ENCODE measurements at regions not wholly inside any gene's neighbourhood (a gene's known extent, or its start where the extent isn't known, plus 50 kb on each side); places are given as distances from the start of the nearest gene placed in this dataset.

DNA sequence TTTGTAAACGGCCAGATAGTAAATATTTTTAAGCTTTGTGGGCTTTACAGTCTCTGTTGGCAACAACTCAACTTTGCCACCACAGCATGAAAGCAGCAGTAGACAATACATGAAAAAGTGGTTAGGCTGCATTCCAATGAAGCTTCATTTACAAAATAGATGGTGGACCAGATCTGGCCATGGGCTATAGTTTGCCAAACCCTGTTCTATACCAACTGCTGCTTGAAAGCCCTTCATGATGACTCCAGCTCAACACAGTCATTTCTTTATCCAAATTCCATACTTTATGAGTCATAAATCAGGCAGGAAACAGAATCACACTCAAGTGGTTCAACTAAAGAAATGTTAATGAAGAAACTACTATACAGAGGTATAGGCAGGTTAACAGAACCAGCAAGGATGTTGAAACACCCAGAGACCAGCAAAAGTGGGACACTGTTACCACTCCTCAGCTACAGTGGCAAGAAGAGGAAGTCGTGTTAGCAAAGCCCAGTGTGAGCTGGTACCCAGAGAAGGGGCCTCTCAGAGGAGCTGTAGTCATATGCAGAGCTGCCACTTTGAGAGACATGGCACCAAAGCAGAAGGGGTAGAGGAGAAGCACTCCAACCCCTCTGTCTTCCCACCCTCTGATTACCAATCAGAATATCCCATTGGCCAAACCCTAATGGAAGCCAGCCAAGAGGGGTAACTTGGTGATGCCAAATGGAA, 72.5 kb downstream of the PRLHR start:
- peaks cover 0 to 8% of the 10 kb centered on the region in 2 experiments; a peak in 1 of 5 replicates for H3K27me3 ChIP-seq (ENCODE audit: control insufficient read depth in 1 of 2, insufficient read depth in 2 of 2, low read length in 2 of 2)
- H3K9ac ChIP-seq (ENCODE audit: insufficient read depth, low read depth, low read length), result no peak overlapping the region
- WGBS (ENCODE audit: low lambda C conversion rate), result 5% methylated on average over 2 of the region's 2 CpGs
- POLR2A ChIA-PET, result no interaction called here
- FAIRE-seq, result no peak
- no peak overlapping the region for H3K4me3 ChIP-seq (replicated peaks in 1 of 3; ENCODE audit: insufficient read depth in 1 of 3, low read depth in 2 of 3, low read length in 3 of 3)
- TF ChIP-seq THAP11 (CRISPR knock-in tag; IDR thresholded peaks at IDR 0.05) (no peak), ZNF670 (CRISPR knock-in tag; IDR thresholded peaks at IDR 0.05; ENCODE audit: borderline replicate concordance) (no peak), ATRX (CRISPR knock-in tag; IDR thresholded peaks at IDR 0.05; ENCODE audit: borderline replicate concordance) (no peak), ZNF557 (CRISPR knock-in tag; IDR thresholded peaks at IDR 0.05) (no peak), ZBTB38 (CRISPR knock-in tag; IDR thresholded peaks at IDR 0.05) (no peak), MXD4 (CRISPR knock-in tag; IDR thresholded peaks at IDR 0.05) (no peak)
- in situ Hi-C loops (cut with HindIII; ENCODE audit: extremely low pct_ligation_motif_present, low pct_unique_long_range_greater_than_20kb) (no loop called here), intact Hi-C loops (cut with micrococcal nuclease; ENCODE audit: unreplicated experiment) (no loop called here)
- H3K36me3 ChIP-seq (replicated peaks in 1 of 2; ENCODE audit: control insufficient read depth in 1 of 2, insufficient read depth in 2 of 2, low read length in 2 of 2), result no peaks in the 10 kb centered on the region
- BruUV-seq (replicated peaks), result no TSS peak
- no peak overlapping the region for H2AFZ ChIP-seq (ENCODE audit: low read length)
- H3K4me1 ChIP-seq (ENCODE audit: insufficient read depth, low read length), result peaks cover 24% of the 10 kb centered on the region
- no peak overlapping the region for H3K27ac ChIP-seq (ENCODE audit: extremely low read length, insufficient read depth, low read length)
- CTCF ChIA-PET (ENCODE audit: low intra/inter-chr PET ratio, low total read pairs), result no interaction called here
- no peak for DNase-seq (ENCODE audit: low spot score)
- no peak overlapping the region for H3K4me2 ChIP-seq (ENCODE audit: low read depth, low read length)
- ATAC-seq, result no peak
- H3K9me3 ChIP-seq (ENCODE audit: low read length), result no peaks in the 10 kb centered on the region
- no peaks in the 10 kb centered on the region for H3K79me2 ChIP-seq (ENCODE audit: insufficient read depth, low read length)
- no peaks in the 10 kb centered on the region for H4K20me1 ChIP-seq (ENCODE audit: insufficient read depth, low read length)

GRCh38 chr10:118521415-118522117, 73.9 kb downstream of the PRLHR start:
- BruUV-seq (replicated peaks), result no TSS peak
- TF ChIP-seq, protein P1, sequence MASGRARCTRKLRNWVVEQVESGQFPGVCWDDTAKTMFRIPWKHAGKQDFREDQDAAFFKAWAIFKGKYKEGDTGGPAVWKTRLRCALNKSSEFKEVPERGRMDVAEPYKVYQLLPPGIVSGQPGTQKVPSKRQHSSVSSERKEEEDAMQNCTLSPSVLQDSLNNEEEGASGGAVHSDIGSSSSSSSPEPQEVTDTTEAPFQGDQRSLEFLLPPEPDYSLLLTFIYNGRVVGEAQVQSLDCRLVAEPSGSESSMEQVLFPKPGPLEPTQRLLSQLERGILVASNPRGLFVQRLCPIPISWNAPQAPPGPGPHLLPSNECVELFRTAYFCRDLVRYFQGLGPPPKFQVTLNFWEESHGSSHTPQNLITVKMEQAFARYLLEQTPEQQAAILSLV (CRISPR knock-in tag; IDR thresholded peaks at IDR 0.05; ENCODE audit: borderline replicate concordance), result no peak
- TF ChIP-seq NR1H2 (CRISPR knock-in tag; IDR thresholded peaks at IDR 0.05; ENCODE audit: borderline replicate concordance, low read depth) (no peak), RNF2 (conservative IDR thresholded peaks at IDR 0.05; ENCODE audit: low read depth) (no peak), HNRNPL (IDR thresholded peaks at IDR 0.05; ENCODE audit: low read depth, low read length) (no peak), MZF1 (CRISPR knock-in tag; IDR thresholded peaks at IDR 0.05; ENCODE audit: borderline replicate concordance) (no peak), ZNF781 (CRISPR knock-in tag; IDR thresholded peaks at IDR 0.05; ENCODE audit: borderline replicate concordance, not compliant biosample characterization) (no peak), ZNF792 (CRISPR knock-in tag; IDR thresholded peaks at IDR 0.05) (no peak), HHEX (CRISPR knock-in tag; IDR thresholded peaks at IDR 0.05) (no peak), FOXK1 (CRISPR knock-in tag; IDR thresholded peaks at IDR 0.05; ENCODE audit: borderline replicate concordance, low read depth) (no peak), KLF6 (CRISPR knock-in tag; IDR thresholded peaks at IDR 0.05) (no peak), HNF4G (IDR thresholded peaks at IDR 0.05; ENCODE audit: borderline replicate concordance, low read depth, low read length) (no peak), HNF4G (CRISPR knock-in tag; IDR thresholded peaks at IDR 0.05; ENCODE audit: borderline replicate concordance, low read depth) (no peak), ZNF441 (CRISPR knock-in tag; IDR thresholded peaks at IDR 0.05; ENCODE audit: borderline replicate concordance) (no peak)

More at GRCh38 chr10:118521415-118522117, 73.9 kb downstream of the PRLHR start:
- no peak overlapping the region for H3K27ac ChIP-seq (ENCODE audit: extremely low read length, insufficient read depth, low read length)
- no peak overlapping the region for H3K4me2 ChIP-seq (ENCODE audit: low read depth, low read length)
- H3K9me3 ChIP-seq (ENCODE audit: low read length), result no peaks in the 10 kb centered on the region
- H3K4me1 ChIP-seq (ENCODE audit: insufficient read depth, low read length), result peaks cover 24% of the 10 kb centered on the region
- no peaks in the 10 kb centered on the region for H3K79me2 ChIP-seq (ENCODE audit: insufficient read depth, low read length)
- no peak overlapping the region for H2AFZ ChIP-seq (ENCODE audit: low read length)
- H3K27me3 ChIP-seq (ENCODE audit: control insufficient read depth in 1 of 2, insufficient read depth in 2 of 2, low read length in 2 of 2), result peaks cover 0 to 8% of the 10 kb centered on the region in 2 experiments; a peak in 1 of 5 replicates
- no peak overlapping the region for H3K9ac ChIP-seq (ENCODE audit: insufficient read depth, low read depth, low read length)
- no peak for ATAC-seq
- H4K20me1 ChIP-seq (ENCODE audit: insufficient read depth, low read length), result no peaks in the 10 kb centered on the region
- ChIA-PET POLR2A (no interaction called here), CTCF (ENCODE audit: low intra/inter-chr PET ratio, low total read pairs) (no interaction called here)
- no peak for FAIRE-seq
- intact Hi-C loops (cut with micrococcal nuclease; ENCODE audit: unreplicated experiment) (no loop called here), in situ Hi-C loops (cut with HindIII; ENCODE audit: extremely low pct_ligation_motif_present, low pct_unique_long_range_greater_than_20kb) (no loop called here)
- WGBS (ENCODE audit: low lambda C conversion rate), result 36% methylated on average over 5 of the region's 5 CpGs
- no peak for DNase-seq (ENCODE audit: low spot score)
- no peak overlapping the region for H3K4me3 ChIP-seq (replicated peaks in 1 of 3; ENCODE audit: insufficient read depth in 1 of 3, low read depth in 2 of 3, low read length in 3 of 3)
- H3K36me3 ChIP-seq (replicated peaks in 1 of 2; ENCODE audit: control insufficient read depth in 1 of 2, insufficient read depth in 2 of 2, low read length in 2 of 2), result no peaks in the 10 kb centered on the region
